ENCODE measurements at regions not wholly inside any gene's neighbourhood (a gene's known extent, or its start where the extent isn't known, plus 50 kb on each side); places are given as distances from the start of the nearest gene placed in this dataset.

GRCh38 chr14:85165094-85165493 is 364.9 kb upstream of the FLRT2 start:
- no peak for TF ChIP-seq CTCF (IDR thresholded peaks at IDR 0.05)
- no peak for TF ChIP-seq POLR2A (IDR thresholded peaks at IDR 0.05)
